ENCODE measurements at regions not wholly inside any gene's neighbourhood (a gene's known extent, or its start where the extent isn't known, plus 50 kb on each side); places are given as distances from the start of the nearest gene placed in this dataset.

- TF ChIP-seq EP300 (IDR thresholded peaks at IDR 0.05; ENCODE audit: low read depth) (no peak), CTCF (IDR thresholded peaks at IDR 0.05) (no peak)
These were observed 309.3 kb upstream of the LRRTM4 start for GRCh38 chr2:77831471-77831870.

Data from transverse colon (tissue), 3 donors.